Glomerular visceral epithelial cell (primary cell): ENCODE measurements at regions not wholly inside any gene's neighbourhood (a gene's known extent, or its start where the extent isn't known, plus 50 kb on each side); places are given as distances from the start of the nearest gene placed in this dataset.

Source experiments
- DNase-seq: peaks from one replicate; pipeline ENCODE4 v3.0.0-alpha.2; 2016; ENCODE audit errors: extremely low spot score

- DNase-seq: peak; percentile 4
Measured at GRCh38 chr10:123573236-123574108, 92.7 kb upstream of the GPR26 start.

DNA sequence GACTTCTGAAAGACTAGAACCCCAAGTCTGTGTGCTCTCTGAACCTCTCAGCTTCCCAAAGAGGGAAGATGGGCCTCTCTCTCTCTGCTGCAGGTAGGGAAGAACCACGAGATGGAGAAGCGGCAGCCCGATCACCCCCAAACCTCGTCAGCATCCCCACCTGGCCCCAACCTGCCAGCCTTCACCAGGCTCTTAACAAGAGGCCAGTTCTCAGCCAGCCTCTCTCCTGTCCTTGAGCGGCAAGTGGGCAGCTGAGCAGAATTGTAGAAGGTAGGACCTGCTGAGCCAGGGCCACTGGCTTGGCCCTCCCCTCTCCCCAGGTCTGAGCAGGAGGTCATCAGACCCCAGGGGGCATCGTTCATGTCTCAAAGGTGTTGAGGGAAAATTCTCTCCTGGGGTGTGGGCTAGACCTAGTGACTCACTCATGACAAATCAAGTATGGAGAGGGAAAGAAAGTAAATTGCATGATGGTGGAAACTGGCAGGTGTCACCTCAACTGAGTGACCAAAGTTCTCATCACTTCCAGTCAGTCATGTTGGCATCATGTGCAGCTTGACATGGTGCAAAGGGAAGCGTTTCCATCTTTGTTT, 92.0 kb upstream of the GPR26 start:
- DNase-seq: no peak

GRCh38 chr10:123575105-123575504, 91.0 kb upstream of the GPR26 start:
- no peak for DNase-seq

DNA sequence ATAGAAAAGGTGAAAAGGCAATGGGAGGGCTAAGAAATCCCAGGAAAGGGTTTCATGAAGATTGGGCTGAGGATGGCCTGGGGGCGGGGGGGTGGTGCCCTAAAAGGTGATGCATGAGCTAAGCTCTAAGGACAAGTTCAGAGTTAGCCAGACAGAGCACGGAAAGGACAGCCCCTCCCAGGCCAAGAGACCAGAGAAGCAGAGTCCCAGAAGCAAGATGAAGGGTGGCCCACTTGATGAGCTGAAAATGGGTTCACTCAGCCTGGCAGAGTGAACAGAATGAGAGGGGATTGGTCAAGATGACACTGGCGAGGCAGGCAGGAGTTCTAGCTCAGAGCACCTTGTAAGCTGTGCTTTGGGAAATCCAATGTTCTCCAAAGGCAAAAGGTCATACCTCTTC, 89.4 kb upstream of the GPR26 start:
- DNase-seq: no peak

- no peak for DNase-seq
Measured at GRCh38 chr10:123577921-123578461, 88.2 kb upstream of the GPR26 start.

- no peak for DNase-seq
Measured at GRCh38 chr10:123578721-123579120, 87.4 kb upstream of the GPR26 start.

- no peak for DNase-seq
Measured at GRCh38 chr10:123579675-123580074, 86.5 kb upstream of the GPR26 start.

DNA sequence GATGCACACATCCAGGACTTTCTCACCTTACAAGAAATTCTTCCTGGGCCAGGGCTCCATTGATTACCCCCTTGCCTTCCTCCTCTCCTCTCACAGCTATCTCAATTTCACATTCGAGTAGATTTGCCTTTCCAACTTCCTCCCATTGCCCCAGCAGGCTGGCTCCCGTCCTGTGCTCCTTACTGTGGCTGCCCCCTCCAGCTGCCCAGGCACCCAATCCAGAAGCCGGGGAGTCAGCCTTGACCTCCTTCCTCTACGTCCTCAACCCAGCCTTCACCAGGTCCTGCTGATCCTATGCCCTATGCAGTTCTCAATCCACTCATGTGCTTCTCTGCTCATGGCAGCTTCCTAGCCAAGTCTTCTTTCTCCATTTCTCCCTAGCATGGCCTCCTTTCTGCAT, 85.7 kb upstream of the GPR26 start:
- DNase-seq: no peak

DNA sequence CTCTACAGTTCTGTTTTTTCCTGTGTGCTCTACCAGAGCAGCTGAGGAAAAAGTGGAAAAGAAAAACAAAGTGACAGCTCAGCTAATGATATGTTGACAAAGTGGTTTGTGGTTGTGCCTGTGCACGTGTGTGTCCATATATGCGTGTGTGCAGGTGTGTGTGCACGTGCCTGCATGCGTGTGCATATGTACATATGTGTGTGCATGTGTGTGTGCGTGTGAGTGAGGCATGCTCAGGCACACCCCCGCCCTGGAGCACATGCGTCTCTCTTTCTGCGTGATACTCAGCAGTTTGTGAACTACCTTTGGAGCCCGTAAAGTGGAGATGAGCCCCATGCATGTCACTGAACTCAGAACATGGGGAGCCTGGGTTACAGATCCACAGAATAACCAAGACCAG, 84.5 kb upstream of the GPR26 start:
- no peak for DNase-seq

- DNase-seq: peak; percentile 50
Measured at GRCh38 chr10:123582084-123582989, 83.8 kb upstream of the GPR26 start.

DNA sequence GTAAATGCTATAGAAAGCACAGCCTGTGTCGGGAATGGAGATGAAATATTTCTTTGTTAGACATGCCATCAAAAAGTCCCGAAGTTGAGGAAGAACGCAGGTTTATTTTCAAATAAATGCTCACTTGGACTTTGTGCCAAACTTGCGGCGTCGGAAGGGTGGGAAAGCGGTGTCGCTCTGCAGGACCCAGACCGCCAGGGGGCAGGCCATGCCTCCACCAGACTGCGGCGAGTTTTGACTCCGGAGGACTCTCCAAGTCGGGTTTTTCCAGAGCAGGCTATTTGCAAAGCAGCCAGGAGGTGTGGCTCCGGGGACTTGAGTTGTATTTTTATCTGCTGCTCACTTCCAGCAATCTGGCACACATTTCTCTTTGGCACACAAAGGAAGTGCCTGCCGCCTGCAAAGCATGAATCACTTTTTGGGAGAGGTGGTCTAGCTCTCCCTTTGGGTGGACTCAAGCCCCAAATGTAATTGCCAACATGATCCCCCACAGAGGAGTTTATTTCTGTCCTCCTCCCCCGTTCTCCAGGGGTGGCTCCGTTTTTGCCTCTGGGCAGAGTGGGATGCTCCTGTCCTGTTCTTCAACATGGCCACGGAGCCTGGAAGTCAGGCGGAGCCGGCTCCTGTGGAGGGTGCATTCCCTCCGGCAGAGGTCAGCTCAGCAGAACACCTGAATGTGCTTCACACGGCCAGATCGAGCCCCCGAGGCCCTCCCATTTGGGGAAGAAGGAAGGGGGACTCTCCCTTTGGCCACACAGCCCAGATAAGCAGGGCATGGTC, 82.3 kb upstream of the GPR26 start:
- DNase-seq: peak; percentile 3

GRCh38 chr10:123584419-123584775, 81.8 kb upstream of the GPR26 start:
- DNase-seq: no peak

DNA sequence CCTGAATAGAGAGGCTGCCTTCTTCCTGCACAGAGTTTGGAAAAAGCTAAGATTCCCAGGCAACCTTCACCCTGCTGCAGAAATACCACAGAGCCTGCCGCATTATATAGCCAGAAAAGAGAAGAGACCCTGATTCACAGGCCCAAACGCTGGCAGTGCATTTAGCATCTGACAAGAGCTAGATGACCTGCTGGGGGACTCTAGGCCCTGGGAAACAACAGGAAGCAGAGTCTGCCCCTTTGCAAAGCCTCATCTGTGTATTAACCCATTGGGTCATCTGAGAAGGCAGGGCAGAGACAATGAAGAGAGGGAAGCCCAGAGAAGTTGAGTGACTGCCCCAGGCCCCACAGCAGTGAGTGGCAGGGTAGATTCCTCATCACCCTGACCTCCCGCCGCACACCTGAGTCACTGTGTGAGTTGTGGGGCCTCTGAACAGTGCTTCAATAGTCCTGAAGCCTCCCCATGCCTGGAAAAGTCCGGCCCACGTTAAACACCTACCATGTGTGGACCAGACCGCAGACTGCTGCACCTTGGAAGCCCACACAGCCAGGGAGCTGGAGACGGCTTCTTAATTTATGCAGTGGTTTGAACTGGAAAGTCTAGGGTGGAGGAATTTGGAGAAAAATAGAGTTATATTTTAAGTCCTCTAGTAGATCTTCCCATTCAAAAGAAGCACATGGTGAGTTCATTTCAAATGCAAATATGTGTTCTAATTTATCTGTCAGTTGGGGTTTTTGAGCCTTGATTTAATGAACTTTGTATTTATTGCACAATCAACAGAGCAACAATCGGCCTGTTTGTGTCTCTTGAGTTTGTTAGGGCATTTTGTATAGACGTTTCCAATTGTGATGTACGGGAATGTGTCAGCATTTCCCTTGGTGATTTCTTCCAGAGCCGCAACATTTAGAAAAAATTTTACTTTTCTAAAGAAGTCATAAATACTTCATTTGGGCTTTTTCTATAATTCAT, 80.4 kb upstream of the GPR26 start:
- no peak for DNase-seq

GRCh38 chr10:123587110-123587509, 79.0 kb upstream of the GPR26 start:
- DNase-seq: no peak

- DNase-seq: no peak
Measured at GRCh38 chr10:123588386-123588914, 77.7 kb upstream of the GPR26 start.

GRCh38 chr10:123595661-123596060, 70.5 kb upstream of the GPR26 start:
- DNase-seq: no peak

DNA sequence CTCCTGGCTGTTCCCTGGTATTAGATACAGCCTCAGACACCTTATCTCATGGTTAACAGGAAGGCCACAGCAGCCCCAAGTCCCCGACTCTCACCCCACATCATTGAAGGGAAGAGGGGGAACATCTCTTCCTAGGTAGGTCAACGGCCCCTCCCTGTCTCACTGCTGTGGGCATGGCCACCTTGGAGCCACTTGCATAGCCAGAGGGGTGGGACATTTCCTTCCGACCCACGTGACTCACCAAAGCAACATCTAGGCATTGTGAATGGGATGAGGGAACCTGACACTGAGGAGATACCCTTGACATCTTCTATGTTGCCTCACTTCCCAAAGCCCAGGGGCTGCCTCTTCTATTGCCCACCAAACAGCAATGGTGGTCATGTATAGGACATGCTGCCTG, 68.5 kb upstream of the GPR26 start:
- no peak for DNase-seq

- no peak for DNase-seq
Measured at GRCh38 chr10:123599366-123599849, 66.7 kb upstream of the GPR26 start.

DNA sequence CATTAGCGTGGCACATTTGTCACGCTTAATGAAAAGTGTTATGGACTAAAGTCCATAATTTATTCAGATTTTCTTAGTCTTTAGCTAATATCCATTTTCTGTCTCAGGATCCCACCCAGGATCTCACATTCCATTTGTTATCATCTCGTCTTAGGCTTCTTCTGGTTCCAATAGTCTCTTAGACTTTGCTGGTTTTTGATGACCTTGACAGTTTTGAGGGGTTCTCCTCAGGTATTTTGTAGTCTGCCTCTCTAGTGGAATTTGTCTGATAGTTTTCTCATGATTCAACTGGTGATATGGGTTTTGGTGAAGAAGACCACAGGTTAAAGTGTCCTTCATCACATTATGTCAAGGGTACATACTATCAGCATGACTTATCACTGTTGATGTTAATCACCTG, 66.0 kb upstream of the GPR26 start:
- no peak for DNase-seq

- DNase-seq: no peak
Measured at GRCh38 chr10:123603130-123603529, 63.0 kb upstream of the GPR26 start.
